IMR-90 (cell line): ENCODE measurements at regions not wholly inside any gene's neighbourhood (a gene's known extent, or its start where the extent isn't known, plus 50 kb on each side); places are given as distances from the start of the nearest gene placed in this dataset.

Experiments used
- ATAC-seq: fragments of 200-7000 bp; cut with Tn5 transposase; 2 replicates; pipeline ENCODE4 v1.9.1; 2020; ENCODE audit warnings: low read depth, mild to moderate bottlenecking, moderate library complexity
- BruUV-seq: library from RNA; stranded (reverse); fragments of 400-500 nt; replicated peaks from 2 replicates; lab custom pipeline; 2021; lab: Mats Ljungman, UMichigan
- CTCF ChIA-PET: fragments of 300-600 bp; formaldehyde crosslinking; extraction: SDS; loops from one replicate; lab custom pipeline; 2021; ENCODE audit warnings: antibody characterized with exemption; lab: Yijun Ruan, JAX
- POLR2A ChIA-PET: fragments of 300-600 bp; sonication (Branson Sonifier 250); formaldehyde crosslinking; loops from one replicate; lab custom pipeline; 2022; ENCODE audit warnings: antibody characterized with exemption; ENCODE audit not compliant: unreplicated experiment; lab: Charles Lee
- DNase-seq: peaks from one replicate; pipeline ENCODE4 v3.0.0; 2013
- H2AFZ ChIP-seq: replicated peaks from 2 replicates; pipeline ENCODE3; 2013; ENCODE audit warnings: low read length, mild to moderate bottlenecking; ENCODE audit not compliant: poor library complexity
- H2AK5ac ChIP-seq: 2 replicates; pipeline ENCODE4 v1.6.1; 2013; ENCODE audit warnings: low read depth, low read length, inconsistent platforms
- H2AK9ac ChIP-seq: replicated peaks from 2 replicates; pipeline ENCODE3; 2013; ENCODE audit warnings: mild to moderate bottlenecking, low read depth, low read length, moderate library complexity; ENCODE audit not compliant: poor library complexity
- H2BK120ac ChIP-seq: 2 replicates; pipeline ENCODE4 v1.6.1; 2013; ENCODE audit warnings: low read depth, low read length, inconsistent platforms
- H2BK15ac ChIP-seq: 3 replicates; pipeline ENCODE4 v1.6.1; 2013; ENCODE audit warnings: low read depth, low read length, inconsistent platforms
- H2BK20ac ChIP-seq: 2 replicates; pipeline ENCODE4 v1.6.1; 2013; ENCODE audit warnings: low read depth, mild to moderate bottlenecking, inconsistent platforms, low read length, moderate library complexity
- H2BK5ac ChIP-seq: 2 replicates; pipeline ENCODE4 v1.6.1; 2013; ENCODE audit warnings: mild to moderate bottlenecking, low read depth, low read length, inconsistent platforms; ENCODE audit not compliant: poor library complexity, severe bottlenecking
- H3K14ac ChIP-seq: replicated peaks from 2 replicates; pipeline ENCODE4 v1.6.1; 2013; ENCODE audit warnings: low read depth, low read length, inconsistent platforms
- H3K18ac ChIP-seq: 2 replicates; pipeline ENCODE4 v1.6.1; 2013; ENCODE audit warnings: low read depth, low read length, control low read depth
- H3K23ac ChIP-seq: 2 replicates; pipeline ENCODE4 v1.6.1; 2013; ENCODE audit warnings: low read depth, low read length, inconsistent platforms
- H3K27ac ChIP-seq: 2 replicates; pipeline ENCODE4 v1.5.1; 2013; ENCODE audit warnings: mild to moderate bottlenecking, control low read depth, low read length; ENCODE audit not compliant: insufficient read depth
- H3K27me3 ChIP-seq: 2 replicates; pipeline ENCODE4 v1.6.1; 2013; ENCODE audit warnings: low read length; ENCODE audit not compliant: control insufficient read depth, insufficient read depth
- H3K36me3 ChIP-seq: 2 replicates; pipeline ENCODE4 v1.6.1; 2013; ENCODE audit warnings: low read length, mixed read lengths; ENCODE audit not compliant: control insufficient read depth, insufficient read depth
- H3K4ac ChIP-seq: 2 replicates; pipeline ENCODE4 v1.6.1; 2013; ENCODE audit warnings: low read depth, low read length, inconsistent platforms
- H3K4me1 ChIP-seq: 2 replicates; pipeline ENCODE4 v1.6.1; 2013; ENCODE audit warnings: low read length, mixed read lengths; ENCODE audit not compliant: control insufficient read depth, insufficient read depth
- H3K4me2 ChIP-seq: 2 replicates; pipeline ENCODE4 v1.6.1; 2013; ENCODE audit warnings: low read depth, mild to moderate bottlenecking, control low read depth, low read length, moderate library complexity
- H3K4me3 ChIP-seq: 2 replicates; pipeline ENCODE4 v1.5.1; 2013; ENCODE audit warnings: low read depth, mild to moderate bottlenecking, control low read depth, low read length, moderate library complexity; ENCODE audit not compliant: insufficient read depth
- H3K56ac ChIP-seq: 2 replicates; pipeline ENCODE4 v1.6.1; 2013; ENCODE audit warnings: low read length, inconsistent platforms; ENCODE audit not compliant: insufficient read depth; ENCODE audit errors: extremely low read depth
- H3K79me1 ChIP-seq, 2 experiments: 2 replicates each; pipeline ENCODE4 v1.6.1; 2013; ENCODE audit warnings: low read length in 2 of 2, inconsistent platforms in 1 of 2, low read depth in 1 of 2
- H3K9ac ChIP-seq: 2 replicates; pipeline ENCODE4 v1.6.1; 2013; ENCODE audit warnings: low read depth, low read length, control low read depth
- H3K9me1 ChIP-seq: 2 replicates; pipeline ENCODE4 v1.6.1; 2013; ENCODE audit warnings: low read length, inconsistent platforms; ENCODE audit not compliant: insufficient read depth
- H3K9me3 ChIP-seq: 2 replicates; pipeline ENCODE4 v1.6.1; 2013; ENCODE audit warnings: low read length; ENCODE audit not compliant: control insufficient read depth, insufficient read depth
- H4K20me1 ChIP-seq: 2 replicates; pipeline ENCODE4 v1.6.1; 2013; ENCODE audit warnings: low read length, inconsistent platforms; ENCODE audit not compliant: insufficient read depth
- H4K5ac ChIP-seq: 2 replicates; pipeline ENCODE4 v1.6.1; 2013; ENCODE audit warnings: mild to moderate bottlenecking, low read depth, low read length, control low read depth
- H4K8ac ChIP-seq, 2 experiments: 2 replicates each; pipeline ENCODE4 v1.6.1; 2013; ENCODE audit warnings: low read depth in 2 of 2, low read length in 2 of 2, control low read depth in 1 of 2, inconsistent platforms in 1 of 2
- H4K91ac ChIP-seq: 2 replicates; pipeline ENCODE4 v1.6.1; 2013; ENCODE audit warnings: low read depth, low read length, inconsistent platforms; ENCODE audit not compliant: insufficient read depth
- BHLHE40 ChIP-seq: fragments of 150-350 bp; IDR thresholded peaks from 2 replicates; pipeline ENCODE4 v1.6.1; 2016; ENCODE audit warnings: mild to moderate bottlenecking, low read depth, low read length
- CEBPB ChIP-seq: IDR thresholded peaks from 2 replicates; pipeline ENCODE4 v1.6.1; 2012; ENCODE audit warnings: low read depth, low read length, improper control_type of control experiment
- CHD1 ChIP-seq: IDR thresholded peaks from 2 replicates; pipeline ENCODE4 v1.6.1; 2012; ENCODE audit warnings: low read depth, low read length, improper control_type of control experiment
- FOS ChIP-seq: fragments of 150-350 bp; IDR thresholded peaks from 2 replicates; pipeline ENCODE4 v1.6.1; 2016; ENCODE audit warnings: low read depth, low read length
- MAFK ChIP-seq: IDR thresholded peaks from 2 replicates; pipeline ENCODE4 v1.6.1; 2012; ENCODE audit warnings: low read depth, low read length, improper control_type of control experiment
- MXI1 ChIP-seq: IDR thresholded peaks from 2 replicates; pipeline ENCODE4 v1.6.1; 2012; ENCODE audit warnings: low read depth, mild to moderate bottlenecking, low read length, moderate library complexity, borderline replicate concordance
- NFE2L2 ChIP-seq: fragments of 150-350 bp; IDR thresholded peaks from 2 replicates; pipeline ENCODE4 v1.6.1; 2016; ENCODE audit warnings: low read depth, mild to moderate bottlenecking, low read length
- POLR2A ChIP-seq: IDR thresholded peaks from 2 replicates; pipeline ENCODE4 v1.6.1; 2012; ENCODE audit warnings: mild to moderate bottlenecking, low read depth, low read length
- RAD21 ChIP-seq: IDR thresholded peaks from 2 replicates; pipeline ENCODE4 v1.6.1; 2012; ENCODE audit warnings: low read length, improper control_type of control experiment
- RFX5 ChIP-seq: IDR thresholded peaks from 2 replicates; pipeline ENCODE4 v1.8.0; 2012; ENCODE audit warnings: low read depth, mild to moderate bottlenecking, low read length, moderate library complexity
- SMC3 ChIP-seq: fragments of 150-350 bp; IDR thresholded peaks from 2 replicates; pipeline ENCODE4 v1.6.1; 2016; ENCODE audit warnings: low read depth, mild to moderate bottlenecking, antibody characterized with exemption, low read length, moderate library complexity
- WGBS, 2 experiments: methylation state at CpG; one replicate each; pipeline versions ENCODE4 v1.1.5 to v1.1.7; 2013; ENCODE audit warnings: missing lambda C conversion rate in 2 of 2; ENCODE audit not compliant: insufficient read length in 1 of 2; ENCODE audit errors: extremely low coverage in 2 of 2; 5-methylcytosine and 5-hydroxymethylcytosine counted together
- dilution Hi-C: fragments of 300-500 bp; cut with HindIII; formaldehyde crosslinking; loops from one replicate; pipeline ENCODE4 v1.14.3; 2018; ENCODE audit warnings: low sequenced_read_pairs; ENCODE audit not compliant: unreplicated experiment
- in situ Hi-C: fragments of 300-500 bp; cut with MboI; formaldehyde crosslinking; loops from 3 replicates; pipeline ENCODE4 v1.14.3; 2019; ENCODE audit warnings: low sequenced_read_pairs, inconsistent platforms, mixed read lengths
- intact Hi-C: fragments of 100-400 bp; cut with micrococcal nuclease; formaldehyde crosslinking; loops from 2 replicates; pipeline ENCODE4 v1.10.0; 2022
- TF ChIP-seq, protein P1 (sequence below): fragments of 150-350 bp; IDR thresholded peaks from 2 replicates; pipeline ENCODE4 v1.6.1; 2016; ENCODE audit warnings: low read depth, mild to moderate bottlenecking, low read length, moderate library complexity, borderline replicate concordance
- TF ChIP-seq, protein P2 (sequence below): conservative IDR thresholded peaks from 2 replicates; pipeline ENCODE4 v1.5.1; 2012; ENCODE audit warnings: mild to moderate bottlenecking, low read depth, low read length, improper control_type of control experiment

DNA sequence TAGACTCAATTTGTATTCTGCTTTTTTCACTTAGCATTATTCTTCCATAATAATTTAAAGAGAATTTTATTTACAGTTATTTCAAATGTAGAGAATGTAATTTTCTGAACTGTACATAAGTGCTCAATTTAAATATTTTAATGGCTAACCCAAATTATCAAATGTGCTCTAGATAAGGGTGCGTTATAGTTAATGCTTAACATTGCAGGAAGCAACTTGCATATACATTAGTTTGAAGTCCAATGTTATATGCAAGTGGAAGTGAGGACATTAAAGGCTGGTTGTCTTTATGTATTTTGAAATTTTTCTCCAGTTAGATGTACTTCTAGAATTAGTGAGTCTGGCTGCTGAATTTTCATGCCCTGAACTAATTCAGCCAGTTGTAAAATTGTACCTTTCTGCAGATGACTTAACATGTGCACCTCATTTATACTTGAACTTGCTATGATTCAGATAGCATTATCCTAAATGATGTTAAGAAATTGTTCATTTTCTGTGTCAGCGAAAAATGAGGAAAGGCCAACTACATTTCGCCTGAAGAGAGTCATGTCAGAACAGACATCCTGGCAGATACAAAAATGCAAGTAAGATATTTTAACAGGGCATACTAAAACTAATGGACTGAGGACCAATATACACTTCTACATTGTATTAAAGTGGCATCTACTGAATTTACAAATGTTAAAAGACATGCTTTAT lies 59.2 kb upstream of the GAREM1 start:
- Histone ChIP-seq H3K27ac (no peak overlapping the region), H2BK20ac (no peak overlapping the region), H2BK15ac (no peak overlapping the region), H2BK120ac (no peak overlapping the region), H3K23ac (no peak overlapping the region), H4K91ac (no peak overlapping the region), H3K9me1 (no peaks in the 10 kb centered on the region), H3K4me1 (no peaks in the 10 kb centered on the region), H2AK5ac (no peak overlapping the region), H3K79me1 (no peaks in the 10 kb centered on the region), H3K4me3 (no peak overlapping the region), H3K56ac (no peak overlapping the region), H3K36me3 (no peaks in the 10 kb centered on the region), H3K18ac (no peak overlapping the region), H3K27me3 (no peaks in the 10 kb centered on the region), H4K8ac (no peak overlapping the region), H3K9ac (no peak overlapping the region), H3K4ac (no peak overlapping the region), H3K4me2 (no peak overlapping the region), H3K9me3 (no peaks in the 10 kb centered on the region), H3K14ac (no peak overlapping the region), H2AK9ac (no peak overlapping the region), H2AFZ (no peak overlapping the region), H4K20me1 (no peaks in the 10 kb centered on the region), H4K5ac (no peak overlapping the region), H2BK5ac (no peak overlapping the region)
- ChIA-PET POLR2A (no interaction called here), CTCF (no interaction called here)
- dilution Hi-C loops, result no loop called here
- in situ Hi-C loops, result no loop called here
- ATAC-seq (no peak), DNase-seq (no peak)
- no peak for TF ChIP-seq RAD21
- no peak for TF ChIP-seq MXI1
- TF ChIP-seq CHD1, result no peak
- no peak for TF ChIP-seq SMC3
- no peak for TF ChIP-seq NFE2L2
- TF ChIP-seq MAFK, result no peak
- no peak for TF ChIP-seq CEBPB
- TF ChIP-seq, protein P1, sequence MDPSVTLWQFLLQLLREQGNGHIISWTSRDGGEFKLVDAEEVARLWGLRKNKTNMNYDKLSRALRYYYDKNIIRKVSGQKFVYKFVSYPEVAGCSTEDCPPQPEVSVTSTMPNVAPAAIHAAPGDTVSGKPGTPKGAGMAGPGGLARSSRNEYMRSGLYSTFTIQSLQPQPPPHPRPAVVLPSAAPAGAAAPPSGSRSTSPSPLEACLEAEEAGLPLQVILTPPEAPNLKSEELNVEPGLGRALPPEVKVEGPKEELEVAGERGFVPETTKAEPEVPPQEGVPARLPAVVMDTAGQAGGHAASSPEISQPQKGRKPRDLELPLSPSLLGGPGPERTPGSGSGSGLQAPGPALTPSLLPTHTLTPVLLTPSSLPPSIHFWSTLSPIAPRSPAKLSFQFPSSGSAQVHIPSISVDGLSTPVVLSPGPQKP, result no peak
- no peak for TF ChIP-seq POLR2A
- TF ChIP-seq, protein P2, sequence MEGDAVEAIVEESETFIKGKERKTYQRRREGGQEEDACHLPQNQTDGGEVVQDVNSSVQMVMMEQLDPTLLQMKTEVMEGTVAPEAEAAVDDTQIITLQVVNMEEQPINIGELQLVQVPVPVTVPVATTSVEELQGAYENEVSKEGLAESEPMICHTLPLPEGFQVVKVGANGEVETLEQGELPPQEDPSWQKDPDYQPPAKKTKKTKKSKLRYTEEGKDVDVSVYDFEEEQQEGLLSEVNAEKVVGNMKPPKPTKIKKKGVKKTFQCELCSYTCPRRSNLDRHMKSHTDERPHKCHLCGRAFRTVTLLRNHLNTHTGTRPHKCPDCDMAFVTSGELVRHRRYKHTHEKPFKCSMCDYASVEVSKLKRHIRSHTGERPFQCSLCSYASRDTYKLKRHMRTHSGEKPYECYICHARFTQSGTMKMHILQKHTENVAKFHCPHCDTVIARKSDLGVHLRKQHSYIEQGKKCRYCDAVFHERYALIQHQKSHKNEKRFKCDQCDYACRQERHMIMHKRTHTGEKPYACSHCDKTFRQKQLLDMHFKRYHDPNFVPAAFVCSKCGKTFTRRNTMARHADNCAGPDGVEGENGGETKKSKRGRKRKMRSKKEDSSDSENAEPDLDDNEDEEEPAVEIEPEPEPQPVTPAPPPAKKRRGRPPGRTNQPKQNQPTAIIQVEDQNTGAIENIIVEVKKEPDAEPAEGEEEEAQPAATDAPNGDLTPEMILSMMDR, result no peak
- no peak for TF ChIP-seq RFX5
- TF ChIP-seq BHLHE40, result no peak
- no peak for TF ChIP-seq FOS
- WGBS, 2 experiments, result no CpG with 5 or more reads among the region's 3 CpGs
- no TSS peak for BruUV-seq
- intact Hi-C loops, result no loop called here
